DND-41 (cell line): ENCODE measurements at regions not wholly inside any gene's neighbourhood (a gene's known extent, or its start where the extent isn't known, plus 50 kb on each side); places are given as distances from the start of the nearest gene placed in this dataset.

ENCODE experiments used
- EZH2 ChIP-seq: IDR thresholded peaks from 3 replicates; pipeline ENCODE4 v1.6.1; 2012; ENCODE audit warnings: borderline replicate concordance, low read depth, mild to moderate bottlenecking, moderate library complexity, low read length, inconsistent platforms; ENCODE audit not compliant: severe bottlenecking
- TF ChIP-seq, protein P1 (sequence below): IDR thresholded peaks from 2 replicates; pipeline ENCODE4 v1.5.1; 2012; ENCODE audit warnings: borderline replicate concordance, low read length, moderate library complexity, mild to moderate bottlenecking; ENCODE audit not compliant: poor library complexity, severe bottlenecking; ENCODE audit errors: extremely low read depth

DNA sequence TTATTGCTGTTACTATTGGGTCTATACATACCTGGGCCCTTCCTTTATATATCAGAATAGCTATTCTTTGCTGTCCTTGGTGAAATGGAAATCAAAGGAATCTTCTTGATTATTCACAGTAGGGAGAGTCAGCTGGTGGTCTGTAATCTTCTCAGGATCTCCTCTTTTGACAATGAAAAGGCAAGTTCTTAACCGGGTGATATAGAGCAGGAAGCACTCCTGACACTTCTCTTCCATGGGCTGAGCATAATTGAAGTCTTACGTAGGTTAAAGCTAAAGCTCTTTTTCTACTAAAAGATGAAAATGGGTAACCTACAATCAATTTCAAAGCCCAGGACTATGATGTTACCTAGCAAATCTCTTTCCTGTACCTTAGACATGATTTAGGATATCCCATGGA, 274.9 kb upstream of the LCORL start:
- TF ChIP-seq, protein P1, sequence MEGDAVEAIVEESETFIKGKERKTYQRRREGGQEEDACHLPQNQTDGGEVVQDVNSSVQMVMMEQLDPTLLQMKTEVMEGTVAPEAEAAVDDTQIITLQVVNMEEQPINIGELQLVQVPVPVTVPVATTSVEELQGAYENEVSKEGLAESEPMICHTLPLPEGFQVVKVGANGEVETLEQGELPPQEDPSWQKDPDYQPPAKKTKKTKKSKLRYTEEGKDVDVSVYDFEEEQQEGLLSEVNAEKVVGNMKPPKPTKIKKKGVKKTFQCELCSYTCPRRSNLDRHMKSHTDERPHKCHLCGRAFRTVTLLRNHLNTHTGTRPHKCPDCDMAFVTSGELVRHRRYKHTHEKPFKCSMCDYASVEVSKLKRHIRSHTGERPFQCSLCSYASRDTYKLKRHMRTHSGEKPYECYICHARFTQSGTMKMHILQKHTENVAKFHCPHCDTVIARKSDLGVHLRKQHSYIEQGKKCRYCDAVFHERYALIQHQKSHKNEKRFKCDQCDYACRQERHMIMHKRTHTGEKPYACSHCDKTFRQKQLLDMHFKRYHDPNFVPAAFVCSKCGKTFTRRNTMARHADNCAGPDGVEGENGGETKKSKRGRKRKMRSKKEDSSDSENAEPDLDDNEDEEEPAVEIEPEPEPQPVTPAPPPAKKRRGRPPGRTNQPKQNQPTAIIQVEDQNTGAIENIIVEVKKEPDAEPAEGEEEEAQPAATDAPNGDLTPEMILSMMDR = no peak
- no peak for TF ChIP-seq EZH2
